ENCODE measurements at regions not wholly inside any gene's neighbourhood (a gene's known extent, or its start where the extent isn't known, plus 50 kb on each side); places are given as distances from the start of the nearest gene placed in this dataset.

GRCh38 chr13:109989155-109989554, 202.8 kb upstream of the IRS2 start:
- no peak for TF ChIP-seq CTCF (IDR thresholded peaks at IDR 0.05)
- TF ChIP-seq EP300 (IDR thresholded peaks at IDR 0.05), result no peak
